Coronary artery (tissue), 2 donors: ENCODE measurements at regions not wholly inside any gene's neighbourhood (a gene's known extent, or its start where the extent isn't known, plus 50 kb on each side); places are given as distances from the start of the nearest gene placed in this dataset.

Source experiments
- DNase-seq: peaks from one replicate; pipeline ENCODE4 v3.0.0-alpha.2; 2017; ENCODE audit warnings: low spot score
- H3K27ac ChIP-seq, 2 donors: fragments of 200-600 bp; sonication (generic); one replicate each; pipeline ENCODE4 v1.5.1; 2016 to 2019
- H3K4me3 ChIP-seq: fragments of 200-600 bp; sonication (generic); 2 replicates; pipeline ENCODE4 v1.5.1; 2016; ENCODE audit warnings: mild to moderate bottlenecking, moderate library complexity
- CTCF ChIP-seq: fragments of 200-600 bp; sonication (generic); IDR thresholded peaks from one replicate; pipeline ENCODE4 v1.5.1; 2019; ENCODE audit warnings: antibody characterized with exemption

- TF ChIP-seq CTCF: no peak
- Histone ChIP-seq H3K27ac (no peak overlapping the region), H3K4me3 (no peak overlapping the region)
- DNase-seq: no peak
Measured at GRCh38 chr9:106557996-106558667, 304.8 kb upstream of the ZNF462 start.

- no peak overlapping the region for H3K27ac ChIP-seq
- no peak for TF ChIP-seq CTCF
- DNase-seq: no peak
- H3K4me3 ChIP-seq: no peak overlapping the region
Measured at GRCh38 chr9:106560540-106560939, 302.4 kb upstream of the ZNF462 start.

GRCh38 chr9:106575823-106576222 is 287.1 kb upstream of the ZNF462 start:
- DNase-seq: no peak
- H3K27ac ChIP-seq: no peak overlapping the region
- H3K4me3 ChIP-seq: no peak overlapping the region
- no peak for TF ChIP-seq CTCF

- H3K27ac ChIP-seq: no peak overlapping the region
- DNase-seq: no peak
- TF ChIP-seq CTCF: no peak
- H3K4me3 ChIP-seq: no peak overlapping the region
Measured at GRCh38 chr9:106576232-106576760, 286.7 kb upstream of the ZNF462 start.

GRCh38 chr9:106577121-106577520 is 285.8 kb upstream of the ZNF462 start:
- no peak for DNase-seq
- H3K4me3 ChIP-seq: no peak overlapping the region
- TF ChIP-seq CTCF: no peak
- no peak overlapping the region for H3K27ac ChIP-seq

GRCh38 chr9:106580546-106580945 is 282.4 kb upstream of the ZNF462 start:
- no peak overlapping the region for H3K4me3 ChIP-seq
- TF ChIP-seq CTCF: no peak
- H3K27ac ChIP-seq: no peak overlapping the region
- no peak for DNase-seq

GRCh38 chr9:106581973-106582372 is 281.0 kb upstream of the ZNF462 start:
- no peak for DNase-seq
- H3K4me3 ChIP-seq: no peak overlapping the region
- no peak overlapping the region for H3K27ac ChIP-seq
- TF ChIP-seq CTCF: no peak
